ENCODE measurements at regions not wholly inside any gene's neighbourhood (a gene's known extent, or its start where the extent isn't known, plus 50 kb on each side); places are given as distances from the start of the nearest gene placed in this dataset.

- TF ChIP-seq, protein P1, sequence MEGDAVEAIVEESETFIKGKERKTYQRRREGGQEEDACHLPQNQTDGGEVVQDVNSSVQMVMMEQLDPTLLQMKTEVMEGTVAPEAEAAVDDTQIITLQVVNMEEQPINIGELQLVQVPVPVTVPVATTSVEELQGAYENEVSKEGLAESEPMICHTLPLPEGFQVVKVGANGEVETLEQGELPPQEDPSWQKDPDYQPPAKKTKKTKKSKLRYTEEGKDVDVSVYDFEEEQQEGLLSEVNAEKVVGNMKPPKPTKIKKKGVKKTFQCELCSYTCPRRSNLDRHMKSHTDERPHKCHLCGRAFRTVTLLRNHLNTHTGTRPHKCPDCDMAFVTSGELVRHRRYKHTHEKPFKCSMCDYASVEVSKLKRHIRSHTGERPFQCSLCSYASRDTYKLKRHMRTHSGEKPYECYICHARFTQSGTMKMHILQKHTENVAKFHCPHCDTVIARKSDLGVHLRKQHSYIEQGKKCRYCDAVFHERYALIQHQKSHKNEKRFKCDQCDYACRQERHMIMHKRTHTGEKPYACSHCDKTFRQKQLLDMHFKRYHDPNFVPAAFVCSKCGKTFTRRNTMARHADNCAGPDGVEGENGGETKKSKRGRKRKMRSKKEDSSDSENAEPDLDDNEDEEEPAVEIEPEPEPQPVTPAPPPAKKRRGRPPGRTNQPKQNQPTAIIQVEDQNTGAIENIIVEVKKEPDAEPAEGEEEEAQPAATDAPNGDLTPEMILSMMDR (IDR thresholded peaks at IDR 0.05) = no peak
- TF ChIP-seq POLR2A (IDR thresholded peaks at IDR 0.05) = no peak
Measured at GRCh38 chr4:187887906-187888305, 107.7 kb upstream of the ZFP42 start.

Measured in body of pancreas (tissue), 4 donors.